GM12878 (cell line): ENCODE measurements at regions not wholly inside any gene's neighbourhood (a gene's known extent, or its start where the extent isn't known, plus 50 kb on each side); places are given as distances from the start of the nearest gene placed in this dataset.

Experiments used
- ATAC-seq: fragments of 200-7000 bp; cut with Tn5 transposase; 3 replicates; pipeline ENCODE4 v1.9.1; 2020; ENCODE audit warnings: mild to moderate bottlenecking, moderate library complexity
- BruUV-seq: library from RNA; stranded (reverse); fragments of 400-500 nt; replicated peaks from 2 replicates; lab custom pipeline; 2021; lab: Mats Ljungman, UMichigan
- CTCF ChIA-PET: fragments of 300-600 bp; sonication (Branson Sonifier 250); formaldehyde crosslinking; extraction: SDS; loops from one replicate; lab custom pipeline; 2021; ENCODE audit warnings: inconsistent platforms; lab: Yijun Ruan, JAX
- POLR2A ChIA-PET: fragments of 350-600 bp; formaldehyde crosslinking; extraction: SDS; loops from one replicate; lab custom pipeline; 2021; ENCODE audit warnings: inconsistent platforms; lab: Charles Lee
- RAD21 ChIA-PET: fragments of 300-600 bp; sonication (Branson Sonifier 250); formaldehyde crosslinking; loops from one replicate; lab custom pipeline; 2023; ENCODE audit warnings: antibody characterized with exemption; ENCODE audit not compliant: unreplicated experiment; lab: Charles Lee
- SMC1A ChIA-PET: fragments of 300-600 bp; sonication (Branson Sonifier 250); formaldehyde crosslinking; loops from one replicate; lab custom pipeline; 2023; ENCODE audit not compliant: unreplicated experiment, uncharacterized antibody; lab: Charles Lee
- DNase-seq: peaks from one replicate; pipeline ENCODE4 v3.0.0-alpha.2; 2011; ENCODE audit warnings: low read depth, low spot score
- FAIRE-seq: peaks from 3 replicates; lab custom pipeline; 2011; peaks lifted over from hg19 to GRCh38; lab: Jason Lieb, UNC
- H2AFZ ChIP-seq: 2 replicates; pipeline ENCODE4 v1.6.0; 2011; ENCODE audit warnings: low read depth, low read length, control low read depth; ENCODE audit not compliant: control insufficient read depth
- H3K27ac ChIP-seq: 2 replicates; pipeline ENCODE4 v1.5.1; 2011; ENCODE audit warnings: control low read depth; ENCODE audit not compliant: control insufficient read depth, insufficient read depth
- H3K27me3 ChIP-seq, 2 experiments: replicated peaks in 1 of 2; 2 replicates each; pipeline versions ENCODE4 v1.6.0 to v1.6.1; 2011; ENCODE audit warnings: low read length in 1 of 2; ENCODE audit not compliant: control insufficient read depth in 2 of 2, insufficient read depth in 2 of 2
- H3K36me3 ChIP-seq, 2 experiments: 2 replicates each; pipeline ENCODE4 v1.5.1; 2011; ENCODE audit warnings: low read length in 1 of 2; ENCODE audit not compliant: control insufficient read depth in 2 of 2, insufficient read depth in 2 of 2
- H3K4me1 ChIP-seq: 2 replicates; pipeline ENCODE4 v1.6.1; 2011; ENCODE audit warnings: mild to moderate bottlenecking, low read length, moderate library complexity, mixed read lengths; ENCODE audit not compliant: control insufficient read depth, insufficient read depth
- H3K4me2 ChIP-seq: 2 replicates; pipeline ENCODE4 v1.6.0; 2011; ENCODE audit warnings: control low read depth; ENCODE audit not compliant: control insufficient read depth, insufficient read depth
- H3K4me3 ChIP-seq: fragments of 200-600 bp; sonication (generic); 2 replicates; pipeline ENCODE4 v1.5.1; 2016
- H3K79me2 ChIP-seq: 2 replicates; pipeline ENCODE4 v1.6.0; 2011; ENCODE audit warnings: low read length; ENCODE audit not compliant: control insufficient read depth, insufficient read depth
- H3K9ac ChIP-seq: 2 replicates; pipeline ENCODE4 v1.8.0; 2011; ENCODE audit warnings: low read length, control low read depth, mixed read lengths; ENCODE audit not compliant: control insufficient read depth, insufficient read depth
- H3K9me3 ChIP-seq: replicated peaks from 3 replicates; pipeline ENCODE4 v1.5.1; 2011; ENCODE audit warnings: mild to moderate bottlenecking, low read length; ENCODE audit not compliant: control insufficient read depth, insufficient read depth
- H4K20me1 ChIP-seq: 2 replicates; pipeline ENCODE4 v1.6.0; 2011; ENCODE audit not compliant: control insufficient read depth, insufficient read depth
- BCL11A ChIP-seq: IDR thresholded peaks from 2 replicates; pipeline ENCODE4 v1.6.1; 2011; ENCODE audit warnings: low read depth, low read length
- IKZF1 ChIP-seq: fragments of 450-650 bp; conservative IDR thresholded peaks from 2 replicates; pipeline ENCODE4 v1.6.1; 2017; ENCODE audit warnings: antibody characterized with exemption, mild to moderate bottlenecking
- ZNF207 ChIP-seq: fragments of 450-650 bp; IDR thresholded peaks from 2 replicates; pipeline ENCODE4 v1.6.1; 2014; ENCODE audit warnings: antibody characterized with exemption, mild to moderate bottlenecking, borderline replicate concordance
- ZNF217 ChIP-seq: fragments of 450-650 bp; IDR thresholded peaks from 2 replicates; pipeline ENCODE4 v1.6.1; 2017; ENCODE audit warnings: antibody characterized with exemption, mild to moderate bottlenecking
- ZNF274 ChIP-seq: IDR thresholded peaks from one replicate; pipeline ENCODE4 v1.8.0; 2011; ENCODE audit not compliant: insufficient read length, insufficient read depth
- WGBS: methylation state at CpG from one replicate; pipeline ENCODE4 v1.1.6; 2016; ENCODE audit warnings: low lambda C conversion rate; ENCODE audit not compliant: insufficient replicate concordance, insufficient coverage; ENCODE audit errors: missing lambda C conversion rate; 5-methylcytosine and 5-hydroxymethylcytosine counted together
- in situ Hi-C: fragments of 300-500 bp; cut with MboI; formaldehyde crosslinking; loops from 9 replicates; pipeline ENCODE4 v1.14.3; 2018; ENCODE audit warnings: mixed read lengths
- intact Hi-C: fragments of 100-400 bp; cut with micrococcal nuclease; formaldehyde crosslinking; loops from one replicate; pipeline ENCODE4 v1.14.2; 2022; ENCODE audit not compliant: unreplicated experiment
- TF ChIP-seq, protein P1 (sequence below): fragments of 450-650 bp; conservative IDR thresholded peaks from 2 replicates; pipeline ENCODE4 v1.6.1; 2017; ENCODE audit warnings: mild to moderate bottlenecking, moderate library complexity
- TF ChIP-seq, protein P2 (sequence below): IDR thresholded peaks from 2 replicates; pipeline ENCODE4 v1.6.1; 2012; ENCODE audit warnings: low read depth, low read length, improper control_type of control experiment
- TF ChIP-seq, protein P3 (sequence below): fragments of 450-650 bp; IDR thresholded peaks from 2 replicates; pipeline ENCODE4 v1.6.1; 2017; ENCODE audit warnings: antibody characterized with exemption, mild to moderate bottlenecking, moderate library complexity
- TF ChIP-seq, protein P4 (sequence below): IDR thresholded peaks from 2 replicates; pipeline ENCODE4 v1.6.1; 2012; ENCODE audit warnings: low read length, inconsistent platforms
- TF ChIP-seq, protein P5 (sequence below): fragments of 450-650 bp; IDR thresholded peaks from 2 replicates; pipeline ENCODE4 v1.6.1; 2018; ENCODE audit warnings: borderline replicate concordance, mild to moderate bottlenecking; ENCODE audit not compliant: partially characterized antibody

DNA sequence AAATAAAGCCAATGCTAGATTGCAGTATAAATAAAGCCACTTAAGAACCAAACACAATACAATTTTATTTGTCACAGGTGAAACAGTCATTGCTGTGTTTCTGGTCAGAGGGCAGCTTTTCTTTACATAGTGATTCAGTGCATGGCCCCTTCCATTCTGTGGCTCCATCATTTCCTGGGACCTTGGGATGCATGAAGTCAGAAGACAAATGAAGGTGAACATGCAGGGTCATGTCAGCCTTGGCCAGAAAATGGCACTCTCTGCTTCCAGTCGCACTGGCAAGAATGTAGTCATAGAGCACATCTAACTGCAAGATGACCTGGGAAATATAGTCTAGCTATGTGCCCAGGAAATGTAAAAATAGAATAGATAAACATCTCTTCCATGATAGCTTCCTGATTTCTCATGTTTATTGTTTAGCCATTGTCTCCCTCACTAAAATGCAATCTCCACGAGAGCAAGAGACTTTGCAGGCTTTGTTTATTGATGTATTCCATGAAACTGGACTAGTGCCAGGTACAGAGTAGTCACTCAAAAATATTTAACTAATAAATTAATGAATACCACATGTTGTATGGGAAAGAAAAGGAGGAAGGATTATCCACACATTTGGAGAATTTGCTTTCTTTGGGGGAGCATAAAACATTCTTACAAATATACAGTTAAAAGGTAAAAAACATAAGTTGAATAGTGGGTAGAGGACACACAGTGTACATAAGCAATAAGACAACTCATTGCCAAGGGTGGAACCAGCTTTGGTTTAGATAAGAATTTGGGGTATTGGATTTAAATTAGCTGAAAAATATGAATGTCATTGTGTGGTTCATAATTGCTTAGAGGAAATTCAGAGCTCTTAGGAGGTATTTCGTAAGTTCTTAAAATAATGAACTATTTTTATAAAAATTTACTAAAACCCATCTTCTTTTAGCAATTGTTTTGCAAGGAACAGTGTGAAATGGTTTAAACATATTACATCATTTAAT is 343.8 kb downstream of the PID1 start:
- SMC1A ChIA-PET = interaction anchor here (0.7 kb wide), 1 partner anchor 12 kb away, joined by 3 read pairs; no protein-coding TSS in a partner anchor
- no TSS peak for BruUV-seq
- RAD21 ChIA-PET = no interaction called here
- FAIRE-seq (no peak), DNase-seq (no peak), ATAC-seq (no peak)
- Histone ChIP-seq H3K9me3 (no peaks in the 10 kb centered on the region), H3K27ac (no peak overlapping the region), H3K4me1 (no peaks in the 10 kb centered on the region), H2AFZ (no peak overlapping the region), H3K4me2 (no peak overlapping the region), H3K36me3 (no peaks in the 10 kb centered on the region), H3K79me2 (no peaks in the 10 kb centered on the region), H3K9ac (no peak overlapping the region), H3K27me3 (no peaks in the 10 kb centered on the region), H4K20me1 (no peaks in the 10 kb centered on the region), H3K4me3 (no peak overlapping the region)
- in situ Hi-C loops = no loop called here
- POLR2A ChIA-PET = no interaction called here
- WGBS = 9% methylated on average over 3 of the region's 3 CpGs
- CTCF ChIA-PET = interaction anchor here (0.6 kb wide), 1 partner anchor 453 kb away, joined by 4 read pairs; no protein-coding TSS in a partner anchor
- intact Hi-C loops = no loop called here
- no peak for TF ChIP-seq ZNF274
- TF ChIP-seq IKZF1 = no peak
- TF ChIP-seq ZNF207 = no peak
- TF ChIP-seq, protein P1, sequence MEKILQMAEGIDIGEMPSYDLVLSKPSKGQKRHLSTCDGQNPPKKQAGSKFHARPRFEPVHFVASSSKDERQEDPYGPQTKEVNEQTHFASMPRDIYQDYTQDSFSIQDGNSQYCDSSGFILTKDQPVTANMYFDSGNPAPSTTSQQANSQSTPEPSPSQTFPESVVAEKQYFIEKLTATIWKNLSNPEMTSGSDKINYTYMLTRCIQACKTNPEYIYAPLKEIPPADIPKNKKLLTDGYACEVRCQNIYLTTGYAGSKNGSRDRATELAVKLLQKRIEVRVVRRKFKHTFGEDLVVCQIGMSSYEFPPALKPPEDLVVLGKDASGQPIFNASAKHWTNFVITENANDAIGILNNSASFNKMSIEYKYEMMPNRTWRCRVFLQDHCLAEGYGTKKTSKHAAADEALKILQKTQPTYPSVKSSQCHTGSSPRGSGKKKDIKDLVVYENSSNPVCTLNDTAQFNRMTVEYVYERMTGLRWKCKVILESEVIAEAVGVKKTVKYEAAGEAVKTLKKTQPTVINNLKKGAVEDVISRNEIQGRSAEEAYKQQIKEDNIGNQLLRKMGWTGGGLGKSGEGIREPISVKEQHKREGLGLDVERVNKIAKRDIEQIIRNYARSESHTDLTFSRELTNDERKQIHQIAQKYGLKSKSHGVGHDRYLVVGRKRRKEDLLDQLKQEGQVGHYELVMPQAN = no peak
- TF ChIP-seq, protein P2, sequence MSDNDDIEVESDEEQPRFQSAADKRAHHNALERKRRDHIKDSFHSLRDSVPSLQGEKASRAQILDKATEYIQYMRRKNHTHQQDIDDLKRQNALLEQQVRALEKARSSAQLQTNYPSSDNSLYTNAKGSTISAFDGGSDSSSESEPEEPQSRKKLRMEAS = no peak
- TF ChIP-seq, protein P3, sequence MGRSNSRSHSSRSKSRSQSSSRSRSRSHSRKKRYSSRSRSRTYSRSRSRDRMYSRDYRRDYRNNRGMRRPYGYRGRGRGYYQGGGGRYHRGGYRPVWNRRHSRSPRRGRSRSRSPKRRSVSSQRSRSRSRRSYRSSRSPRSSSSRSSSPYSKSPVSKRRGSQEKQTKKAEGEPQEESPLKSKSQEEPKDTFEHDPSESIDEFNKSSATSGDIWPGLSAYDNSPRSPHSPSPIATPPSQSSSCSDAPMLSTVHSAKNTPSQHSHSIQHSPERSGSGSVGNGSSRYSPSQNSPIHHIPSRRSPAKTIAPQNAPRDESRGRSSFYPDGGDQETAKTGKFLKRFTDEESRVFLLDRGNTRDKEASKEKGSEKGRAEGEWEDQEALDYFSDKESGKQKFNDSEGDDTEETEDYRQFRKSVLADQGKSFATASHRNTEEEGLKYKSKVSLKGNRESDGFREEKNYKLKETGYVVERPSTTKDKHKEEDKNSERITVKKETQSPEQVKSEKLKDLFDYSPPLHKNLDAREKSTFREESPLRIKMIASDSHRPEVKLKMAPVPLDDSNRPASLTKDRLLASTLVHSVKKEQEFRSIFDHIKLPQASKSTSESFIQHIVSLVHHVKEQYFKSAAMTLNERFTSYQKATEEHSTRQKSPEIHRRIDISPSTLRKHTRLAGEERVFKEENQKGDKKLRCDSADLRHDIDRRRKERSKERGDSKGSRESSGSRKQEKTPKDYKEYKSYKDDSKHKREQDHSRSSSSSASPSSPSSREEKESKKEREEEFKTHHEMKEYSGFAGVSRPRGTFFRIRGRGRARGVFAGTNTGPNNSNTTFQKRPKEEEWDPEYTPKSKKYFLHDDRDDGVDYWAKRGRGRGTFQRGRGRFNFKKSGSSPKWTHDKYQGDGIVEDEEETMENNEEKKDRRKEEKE = no peak
- TF ChIP-seq, protein P4, sequence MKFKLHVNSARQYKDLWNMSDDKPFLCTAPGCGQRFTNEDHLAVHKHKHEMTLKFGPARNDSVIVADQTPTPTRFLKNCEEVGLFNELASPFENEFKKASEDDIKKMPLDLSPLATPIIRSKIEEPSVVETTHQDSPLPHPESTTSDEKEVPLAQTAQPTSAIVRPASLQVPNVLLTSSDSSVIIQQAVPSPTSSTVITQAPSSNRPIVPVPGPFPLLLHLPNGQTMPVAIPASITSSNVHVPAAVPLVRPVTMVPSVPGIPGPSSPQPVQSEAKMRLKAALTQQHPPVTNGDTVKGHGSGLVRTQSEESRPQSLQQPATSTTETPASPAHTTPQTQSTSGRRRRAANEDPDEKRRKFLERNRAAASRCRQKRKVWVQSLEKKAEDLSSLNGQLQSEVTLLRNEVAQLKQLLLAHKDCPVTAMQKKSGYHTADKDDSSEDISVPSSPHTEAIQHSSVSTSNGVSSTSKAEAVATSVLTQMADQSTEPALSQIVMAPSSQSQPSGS = no peak
- TF ChIP-seq ZNF217 = no peak
- TF ChIP-seq BCL11A = no peak
- TF ChIP-seq, protein P5, sequence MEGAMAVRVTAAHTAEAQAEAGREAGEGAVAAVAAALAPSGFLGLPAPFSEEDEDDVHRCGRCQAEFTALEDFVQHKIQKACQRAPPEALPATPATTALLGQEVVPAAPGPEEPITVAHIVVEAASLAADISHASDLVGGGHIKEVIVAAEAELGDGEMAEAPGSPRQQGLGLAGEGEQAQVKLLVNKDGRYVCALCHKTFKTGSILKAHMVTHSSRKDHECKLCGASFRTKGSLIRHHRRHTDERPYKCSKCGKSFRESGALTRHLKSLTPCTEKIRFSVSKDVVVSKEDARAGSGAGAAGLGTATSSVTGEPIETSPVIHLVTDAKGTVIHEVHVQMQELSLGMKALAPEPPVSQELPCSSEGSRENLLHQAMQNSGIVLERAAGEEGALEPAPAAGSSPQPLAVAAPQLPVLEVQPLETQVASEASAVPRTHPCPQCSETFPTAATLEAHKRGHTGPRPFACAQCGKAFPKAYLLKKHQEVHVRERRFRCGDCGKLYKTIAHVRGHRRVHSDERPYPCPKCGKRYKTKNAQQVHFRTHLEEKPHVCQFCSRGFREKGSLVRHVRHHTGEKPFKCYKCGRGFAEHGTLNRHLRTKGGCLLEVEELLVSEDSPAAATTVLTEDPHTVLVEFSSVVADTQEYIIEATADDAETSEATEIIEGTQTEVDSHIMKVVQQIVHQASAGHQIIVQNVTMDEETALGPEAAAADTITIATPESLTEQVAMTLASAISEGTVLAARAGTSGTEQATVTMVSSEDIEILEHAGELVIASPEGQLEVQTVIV = no peak
